ENCODE measurements at regions not wholly inside any gene's neighbourhood (a gene's known extent, or its start where the extent isn't known, plus 50 kb on each side); places are given as distances from the start of the nearest gene placed in this dataset.

DNA sequence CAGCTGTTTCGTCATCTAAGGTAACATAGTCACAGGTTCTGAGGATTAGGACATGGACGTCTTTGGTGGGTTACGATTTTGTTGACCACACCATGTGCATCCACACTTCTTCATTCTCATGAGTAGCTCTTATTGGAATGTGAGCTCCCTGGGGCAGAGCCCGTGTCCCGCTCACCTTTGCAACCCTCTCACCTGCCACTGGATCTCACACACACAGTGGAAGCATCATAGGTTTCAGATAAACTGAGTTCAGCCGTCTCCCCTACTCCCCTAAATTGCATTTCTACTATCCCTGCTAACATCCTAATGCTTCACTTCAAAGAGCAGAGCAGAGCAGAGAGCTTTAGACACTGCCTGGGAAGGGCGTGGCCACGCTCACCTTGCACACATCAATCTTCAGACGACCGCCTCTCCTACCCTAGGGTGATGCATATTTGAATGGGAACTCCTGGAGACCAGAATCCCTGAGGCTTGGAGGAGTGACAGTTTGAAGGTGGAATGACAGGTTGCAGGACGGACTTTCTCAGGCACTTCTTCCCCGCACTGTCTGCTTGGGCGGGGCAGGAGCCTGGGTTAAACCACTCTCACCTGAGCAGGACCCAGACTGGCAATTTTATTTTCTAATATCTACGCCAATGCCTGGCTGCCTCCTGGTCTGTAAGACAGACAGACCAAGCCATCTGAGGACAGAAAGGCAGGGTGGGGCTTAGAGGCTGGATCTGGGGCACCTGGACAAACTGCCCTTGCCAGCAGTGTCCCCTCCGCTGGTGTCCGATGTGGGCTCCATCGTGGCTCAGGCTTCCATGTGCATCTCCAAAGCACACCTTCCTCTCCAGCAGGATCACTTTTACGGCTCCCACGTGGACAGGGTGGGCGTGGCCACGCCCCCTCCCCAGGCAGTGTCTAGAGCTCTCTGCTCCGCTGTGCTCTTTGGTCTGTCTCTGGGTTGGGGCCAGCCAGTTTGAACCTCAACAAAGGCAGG is 229.5 kb upstream of the COPS8 start:
- DNase-seq (no peak), ATAC-seq (no peak)
- no peaks in the 10 kb centered on the region for H3K9me3 ChIP-seq
- H3K4me3 ChIP-seq: no peak overlapping the region
- TF ChIP-seq, protein P1, sequence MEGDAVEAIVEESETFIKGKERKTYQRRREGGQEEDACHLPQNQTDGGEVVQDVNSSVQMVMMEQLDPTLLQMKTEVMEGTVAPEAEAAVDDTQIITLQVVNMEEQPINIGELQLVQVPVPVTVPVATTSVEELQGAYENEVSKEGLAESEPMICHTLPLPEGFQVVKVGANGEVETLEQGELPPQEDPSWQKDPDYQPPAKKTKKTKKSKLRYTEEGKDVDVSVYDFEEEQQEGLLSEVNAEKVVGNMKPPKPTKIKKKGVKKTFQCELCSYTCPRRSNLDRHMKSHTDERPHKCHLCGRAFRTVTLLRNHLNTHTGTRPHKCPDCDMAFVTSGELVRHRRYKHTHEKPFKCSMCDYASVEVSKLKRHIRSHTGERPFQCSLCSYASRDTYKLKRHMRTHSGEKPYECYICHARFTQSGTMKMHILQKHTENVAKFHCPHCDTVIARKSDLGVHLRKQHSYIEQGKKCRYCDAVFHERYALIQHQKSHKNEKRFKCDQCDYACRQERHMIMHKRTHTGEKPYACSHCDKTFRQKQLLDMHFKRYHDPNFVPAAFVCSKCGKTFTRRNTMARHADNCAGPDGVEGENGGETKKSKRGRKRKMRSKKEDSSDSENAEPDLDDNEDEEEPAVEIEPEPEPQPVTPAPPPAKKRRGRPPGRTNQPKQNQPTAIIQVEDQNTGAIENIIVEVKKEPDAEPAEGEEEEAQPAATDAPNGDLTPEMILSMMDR (IDR thresholded peaks at IDR 0.05): no peak
- no peaks in the 10 kb centered on the region for H3K4me1 ChIP-seq (ENCODE audit: low read depth)
- no peaks in the 10 kb centered on the region for H3K36me3 ChIP-seq (ENCODE audit: low read depth)
- intact Hi-C loops (cut with DNase I, micrococcal nuclease): no loop called here

DNA sequence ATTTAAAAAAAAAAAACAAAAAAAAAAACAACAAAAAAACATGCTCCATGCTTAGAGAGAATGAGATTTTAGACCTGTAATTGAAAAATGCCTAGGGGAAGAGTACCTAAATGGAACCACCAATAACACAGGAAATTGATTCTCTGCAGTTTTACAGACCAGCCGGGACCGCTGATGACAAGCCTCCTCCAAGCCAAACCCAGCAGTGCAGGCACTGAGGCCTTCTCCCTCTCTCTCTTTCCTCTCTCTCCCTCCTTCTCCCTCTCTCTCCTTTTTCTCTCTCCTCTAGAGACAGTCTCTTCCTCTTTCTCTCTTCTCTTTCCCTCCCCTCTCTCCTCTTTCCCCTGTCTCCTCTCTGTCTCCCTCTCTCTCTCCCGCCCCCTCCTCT is 228.8 kb upstream of the COPS8 start:
- Histone ChIP-seq H3K9me3 (no peaks in the 10 kb centered on the region), H3K4me1 (ENCODE audit: low read depth) (no peaks in the 10 kb centered on the region), H3K36me3 (ENCODE audit: low read depth) (no peaks in the 10 kb centered on the region), H3K4me3 (no peak overlapping the region)
- intact Hi-C loops (cut with DNase I, micrococcal nuclease): no loop called here
- DNase-seq (no peak), ATAC-seq (no peak)
- TF ChIP-seq, protein P1 (IDR thresholded peaks at IDR 0.05): no peak

DNA sequence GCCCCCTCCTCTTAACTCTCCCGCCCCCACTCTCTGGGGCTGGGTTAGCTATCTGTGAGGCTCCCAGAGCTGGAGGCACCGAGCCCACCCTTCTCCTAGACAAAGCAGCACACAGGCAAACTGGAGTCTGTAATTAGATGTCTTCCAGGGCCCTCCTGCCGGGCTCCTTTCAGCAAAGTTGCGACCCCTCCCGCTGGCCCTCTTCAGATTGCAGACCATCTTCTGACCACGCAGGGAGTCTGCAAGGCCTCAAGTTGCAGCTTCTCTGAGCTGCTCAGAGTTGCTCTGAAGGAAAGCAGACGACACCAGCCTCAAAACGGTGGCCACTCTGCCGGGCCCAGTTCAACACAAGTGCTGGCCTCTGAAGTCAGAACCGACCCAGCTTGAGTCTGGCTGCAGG is 228.4 kb upstream of the COPS8 start:
- TF ChIP-seq, protein P1 (IDR thresholded peaks at IDR 0.05): no peak
- H3K36me3 ChIP-seq (ENCODE audit: low read depth): no peaks in the 10 kb centered on the region
- no peaks in the 10 kb centered on the region for H3K9me3 ChIP-seq
- ATAC-seq (no peak), DNase-seq (no peak)
- H3K4me1 ChIP-seq (ENCODE audit: low read depth): no peaks in the 10 kb centered on the region
- no peak overlapping the region for H3K4me3 ChIP-seq
- intact Hi-C loops (cut with DNase I, micrococcal nuclease): no loop called here

DNA sequence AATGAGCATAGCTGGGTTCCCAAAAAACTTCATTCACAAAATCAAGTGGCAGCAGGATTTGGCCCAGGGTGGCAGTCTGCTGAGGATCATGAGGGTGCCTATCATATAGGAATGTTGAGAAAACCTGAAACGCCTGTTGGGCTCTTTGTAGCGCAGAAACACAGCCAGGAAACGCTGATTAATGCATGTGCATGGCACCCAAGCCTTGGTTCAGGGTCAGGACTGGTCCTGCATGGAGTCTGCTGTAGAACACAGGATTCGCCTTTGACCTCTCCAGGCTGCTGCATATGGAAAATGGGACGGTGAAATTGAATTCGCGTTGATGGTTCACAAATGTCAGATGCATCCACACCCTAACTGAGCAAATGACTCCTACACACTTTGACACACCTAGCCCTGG is 227.9 kb upstream of the COPS8 start:
- intact Hi-C loops (cut with DNase I, micrococcal nuclease): no loop called here
- no peaks in the 10 kb centered on the region for H3K4me1 ChIP-seq (ENCODE audit: low read depth)
- H3K4me3 ChIP-seq: no peak overlapping the region
- H3K9me3 ChIP-seq: no peaks in the 10 kb centered on the region
- H3K36me3 ChIP-seq (ENCODE audit: low read depth): no peaks in the 10 kb centered on the region
- TF ChIP-seq, protein P1 (IDR thresholded peaks at IDR 0.05): no peak
- DNase-seq (no peak), ATAC-seq (no peak)

DNA sequence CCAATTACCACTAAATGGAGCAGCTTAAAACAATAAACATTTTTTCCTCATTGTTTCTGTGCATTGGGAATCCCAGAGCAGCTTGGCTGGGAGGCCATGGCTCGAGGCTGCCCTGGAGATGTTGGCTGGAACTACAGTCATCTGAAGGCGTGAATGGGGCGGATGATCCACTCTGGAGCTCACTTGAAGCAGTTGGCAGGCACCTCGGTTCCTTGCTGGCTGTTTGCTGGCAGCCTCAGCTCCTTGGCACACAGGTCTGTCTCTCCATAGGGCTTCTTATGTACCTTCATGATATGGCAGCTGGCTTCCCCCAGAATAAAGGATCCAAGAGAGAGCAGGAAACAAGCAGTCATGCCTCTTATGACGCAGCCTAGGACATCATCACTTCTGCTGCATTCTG is 227.0 kb upstream of the COPS8 start:
- no peaks in the 10 kb centered on the region for H3K9me3 ChIP-seq
- no peak overlapping the region for H3K4me3 ChIP-seq
- TF ChIP-seq, protein P1 (IDR thresholded peaks at IDR 0.05): no peak
- no peak for DNase-seq
- intact Hi-C loops (cut with DNase I, micrococcal nuclease): no loop called here
- H3K36me3 ChIP-seq (ENCODE audit: low read depth): no peaks in the 10 kb centered on the region
- no peak for ATAC-seq
- no peaks in the 10 kb centered on the region for H3K4me1 ChIP-seq (ENCODE audit: low read depth)

Data from mucosa of descending colon (tissue), 3 donors.